ENCODE measurements at regions not wholly inside any gene's neighbourhood (a gene's known extent, or its start where the extent isn't known, plus 50 kb on each side); places are given as distances from the start of the nearest gene placed in this dataset.

DNA sequence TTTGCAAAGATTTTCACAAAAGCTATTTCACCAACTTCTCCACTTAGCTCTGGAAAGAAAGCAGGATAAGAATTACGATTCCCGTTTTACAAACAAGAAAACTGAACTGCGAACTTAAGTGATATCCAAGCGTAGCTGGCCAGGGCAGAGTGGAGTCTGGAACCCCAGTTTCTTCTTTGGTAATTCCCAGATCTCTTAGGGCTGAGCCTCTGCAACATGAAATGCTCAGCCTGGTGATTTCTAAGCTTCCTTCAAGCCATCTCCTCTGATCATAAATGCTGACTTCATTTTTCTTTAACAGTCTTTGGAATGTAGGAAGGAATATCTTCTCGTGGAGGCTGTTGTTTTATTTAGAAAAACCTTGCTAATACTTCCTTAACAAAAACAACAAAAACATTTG is 620.0 kb downstream of the CCDC171 start:
- TF ChIP-seq, protein P1, sequence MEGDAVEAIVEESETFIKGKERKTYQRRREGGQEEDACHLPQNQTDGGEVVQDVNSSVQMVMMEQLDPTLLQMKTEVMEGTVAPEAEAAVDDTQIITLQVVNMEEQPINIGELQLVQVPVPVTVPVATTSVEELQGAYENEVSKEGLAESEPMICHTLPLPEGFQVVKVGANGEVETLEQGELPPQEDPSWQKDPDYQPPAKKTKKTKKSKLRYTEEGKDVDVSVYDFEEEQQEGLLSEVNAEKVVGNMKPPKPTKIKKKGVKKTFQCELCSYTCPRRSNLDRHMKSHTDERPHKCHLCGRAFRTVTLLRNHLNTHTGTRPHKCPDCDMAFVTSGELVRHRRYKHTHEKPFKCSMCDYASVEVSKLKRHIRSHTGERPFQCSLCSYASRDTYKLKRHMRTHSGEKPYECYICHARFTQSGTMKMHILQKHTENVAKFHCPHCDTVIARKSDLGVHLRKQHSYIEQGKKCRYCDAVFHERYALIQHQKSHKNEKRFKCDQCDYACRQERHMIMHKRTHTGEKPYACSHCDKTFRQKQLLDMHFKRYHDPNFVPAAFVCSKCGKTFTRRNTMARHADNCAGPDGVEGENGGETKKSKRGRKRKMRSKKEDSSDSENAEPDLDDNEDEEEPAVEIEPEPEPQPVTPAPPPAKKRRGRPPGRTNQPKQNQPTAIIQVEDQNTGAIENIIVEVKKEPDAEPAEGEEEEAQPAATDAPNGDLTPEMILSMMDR (conservative IDR thresholded peaks at IDR 0.05) = no peak
- TF ChIP-seq ZFX (IDR thresholded peaks at IDR 0.05) = no peak
